Epithelial cell of esophagus (primary cell): ENCODE measurements at regions not wholly inside any gene's neighbourhood (a gene's known extent, or its start where the extent isn't known, plus 50 kb on each side); places are given as distances from the start of the nearest gene placed in this dataset.

Experiments
- DNase-seq: peaks from one replicate; pipeline ENCODE4 v3.0.0; 2010; ENCODE audit warnings: low read depth
- H3K4me3 ChIP-seq: 2 replicates; pipeline ENCODE4 v1.5.1; 2011; ENCODE audit warnings: mild to moderate bottlenecking, low read length, control low read depth
- TF ChIP-seq, protein P1 (sequence below): IDR thresholded peaks from 2 replicates; pipeline ENCODE4 v1.5.1; 2011; ENCODE audit warnings: low read depth, mild to moderate bottlenecking, low read length, control low read depth, inconsistent platforms; ENCODE audit not compliant: insufficient read depth; ENCODE audit errors: missing control alignments

GRCh38 chr6:166738386-166739116 lies 111.5 kb upstream of the RPS6KA2 start:
- DNase-seq: peak; percentile 43
- TF ChIP-seq, protein P1, sequence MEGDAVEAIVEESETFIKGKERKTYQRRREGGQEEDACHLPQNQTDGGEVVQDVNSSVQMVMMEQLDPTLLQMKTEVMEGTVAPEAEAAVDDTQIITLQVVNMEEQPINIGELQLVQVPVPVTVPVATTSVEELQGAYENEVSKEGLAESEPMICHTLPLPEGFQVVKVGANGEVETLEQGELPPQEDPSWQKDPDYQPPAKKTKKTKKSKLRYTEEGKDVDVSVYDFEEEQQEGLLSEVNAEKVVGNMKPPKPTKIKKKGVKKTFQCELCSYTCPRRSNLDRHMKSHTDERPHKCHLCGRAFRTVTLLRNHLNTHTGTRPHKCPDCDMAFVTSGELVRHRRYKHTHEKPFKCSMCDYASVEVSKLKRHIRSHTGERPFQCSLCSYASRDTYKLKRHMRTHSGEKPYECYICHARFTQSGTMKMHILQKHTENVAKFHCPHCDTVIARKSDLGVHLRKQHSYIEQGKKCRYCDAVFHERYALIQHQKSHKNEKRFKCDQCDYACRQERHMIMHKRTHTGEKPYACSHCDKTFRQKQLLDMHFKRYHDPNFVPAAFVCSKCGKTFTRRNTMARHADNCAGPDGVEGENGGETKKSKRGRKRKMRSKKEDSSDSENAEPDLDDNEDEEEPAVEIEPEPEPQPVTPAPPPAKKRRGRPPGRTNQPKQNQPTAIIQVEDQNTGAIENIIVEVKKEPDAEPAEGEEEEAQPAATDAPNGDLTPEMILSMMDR: no peak
- no peak overlapping the region for H3K4me3 ChIP-seq

DNA sequence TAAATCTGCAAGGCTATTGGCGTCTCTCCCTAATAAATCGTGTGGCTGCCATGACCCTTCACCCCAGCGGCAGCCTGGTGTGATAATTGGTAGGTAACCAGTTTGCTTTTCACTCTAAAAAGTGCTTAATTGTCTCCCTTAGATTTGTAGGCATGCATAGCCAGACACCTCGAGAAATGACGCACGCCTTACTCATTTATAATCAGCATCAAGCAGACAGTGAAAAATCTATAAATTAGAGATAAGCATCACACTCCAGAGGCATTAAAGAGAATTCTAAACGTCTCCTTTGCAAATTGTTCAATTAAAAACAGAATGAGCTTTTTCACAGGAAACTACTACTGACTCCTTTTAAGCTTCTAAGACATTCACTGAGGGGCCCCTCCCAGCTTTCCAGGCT lies 110.2 kb upstream of the RPS6KA2 start:
- H3K4me3 ChIP-seq: no peak overlapping the region
- TF ChIP-seq, protein P1: no peak
- peak; percentile 71 for DNase-seq

- TF ChIP-seq, protein P1: no peak
- DNase-seq: peak; percentile 94
Measured at GRCh38 chr6:166736634-166737033, 109.6 kb upstream of the RPS6KA2 start.

DNA sequence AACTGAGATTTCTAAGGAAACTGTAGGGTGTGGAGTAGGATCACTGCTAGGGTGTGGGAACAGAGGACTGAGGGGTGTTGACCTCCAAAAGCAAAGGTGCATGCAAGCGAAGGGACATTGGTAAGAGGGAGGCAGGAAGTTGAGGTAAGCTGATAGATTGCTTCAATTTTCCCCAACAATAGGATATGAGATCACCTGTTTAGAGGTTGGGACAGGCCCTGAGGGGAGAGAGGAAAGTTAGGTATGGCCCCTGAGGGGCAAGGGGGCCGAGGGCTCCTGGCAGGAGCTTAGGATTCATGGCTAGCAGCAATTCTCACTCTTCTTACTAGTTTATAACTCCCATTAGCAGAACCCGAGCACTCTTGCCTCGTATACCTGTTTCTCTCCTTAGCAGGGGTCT lies 106.8 kb upstream of the RPS6KA2 start:
- no peak for DNase-seq
- TF ChIP-seq, protein P1: no peak
- no peak overlapping the region for H3K4me3 ChIP-seq

More at GRCh38 chr6:166736634-166737033, 109.6 kb upstream of the RPS6KA2 start:
- no peak overlapping the region for H3K4me3 ChIP-seq

- TF ChIP-seq, protein P1: no peak
- DNase-seq: no peak
- no peak overlapping the region for H3K4me3 ChIP-seq
Measured at GRCh38 chr6:166729658-166730057, 102.6 kb upstream of the RPS6KA2 start.

GRCh38 chr6:166728884-166729530 lies 102.0 kb upstream of the RPS6KA2 start:
- TF ChIP-seq, protein P1: no peak
- no peak for DNase-seq

More at GRCh38 chr6:166728884-166729530, 102.0 kb upstream of the RPS6KA2 start:
- no peak overlapping the region for H3K4me3 ChIP-seq
